SU-DHL-6 (cell line): ENCODE measurements at regions not wholly inside any gene's neighbourhood (a gene's known extent, or its start where the extent isn't known, plus 50 kb on each side); places are given as distances from the start of the nearest gene placed in this dataset.

ENCODE experiments used
- H2AFZ ChIP-seq: fragments of 200-600 bp; sonication (generic); 2 replicates; pipeline ENCODE4 v1.6.1; 2014; ENCODE audit warnings: low read depth, mild to moderate bottlenecking, moderate library complexity, mixed read lengths, antibody characterized with exemption, low read length; ENCODE audit not compliant: severe bottlenecking
- H3F3A ChIP-seq: fragments of 200-600 bp; shearing (Covaris generic); 2 replicates; pipeline ENCODE4 v1.6.0; 2016; ENCODE audit warnings: antibody characterized with exemption, mild to moderate bottlenecking; ENCODE audit not compliant: insufficient read depth
- H3K27ac ChIP-seq: fragments of 200-600 bp; sonication (generic); 2 replicates; pipeline ENCODE4 v1.5.1; 2016; ENCODE audit warnings: low read depth, mild to moderate bottlenecking, low read length, moderate library complexity, mixed read lengths
- H3K27me3 ChIP-seq: fragments of 200-600 bp; sonication (generic), shearing (Covaris generic); 2 replicates; pipeline ENCODE4 v1.6.0; 2014; ENCODE audit warnings: mild to moderate bottlenecking, low read length
- H3K36me3 ChIP-seq: fragments of 200-600 bp; sonication (generic); 2 replicates; pipeline ENCODE4 v1.6.1; 2014; ENCODE audit warnings: mild to moderate bottlenecking, low read length, mixed read lengths
- H3K4me2 ChIP-seq: fragments of 300-600, 200-600 bp; shearing (Covaris generic), sonication (generic); 2 replicates; pipeline ENCODE4 v1.6.0; 2014; ENCODE audit warnings: low read length, low read depth, mild to moderate bottlenecking; ENCODE audit not compliant: poor library complexity, severe bottlenecking
- H3K4me3 ChIP-seq: fragments of 200-600 bp; sonication (generic); 2 replicates; pipeline ENCODE4 v1.5.1; 2014; ENCODE audit warnings: antibody characterized with exemption, low read length, mild to moderate bottlenecking, mixed read lengths; ENCODE audit not compliant: insufficient read depth, poor library complexity, severe bottlenecking
- H3K79me2 ChIP-seq: fragments of 200-600 bp; sonication (generic); 2 replicates; pipeline ENCODE4 v1.6.1; 2014; ENCODE audit warnings: mild to moderate bottlenecking, low read length, moderate library complexity; ENCODE audit not compliant: insufficient read depth
- H3K9ac ChIP-seq: fragments of 200-600 bp; sonication (generic); 2 replicates; pipeline ENCODE4 v1.7.0; 2014; ENCODE audit warnings: mild to moderate bottlenecking, low read length
- H3K9me2 ChIP-seq: fragments of 200-600 bp; sonication (generic); replicated peaks from 2 replicates; pipeline ENCODE4 v1.6.1; 2014; ENCODE audit warnings: low read length; ENCODE audit not compliant: insufficient read depth
- H3K9me3 ChIP-seq: fragments of 200-600 bp; sonication (generic); 2 replicates; pipeline ENCODE4 v1.6.1; 2014; ENCODE audit warnings: low read length, mixed read lengths; ENCODE audit not compliant: insufficient read depth
- H4K20me1 ChIP-seq: fragments of 200-600 bp; sonication (generic); 2 replicates; pipeline ENCODE4 v1.6.1; 2014; ENCODE audit warnings: low read depth, mild to moderate bottlenecking, antibody characterized with exemption, low read length, moderate library complexity, mixed read lengths
- CTCF ChIP-seq: fragments of 200-600 bp; sonication (generic); IDR thresholded peaks from one replicate; pipeline ENCODE4 v1.5.1; 2017; ENCODE audit warnings: antibody characterized with exemption, mild to moderate bottlenecking, low read length, moderate library complexity; ENCODE audit not compliant: insufficient read depth, poor library complexity, severe bottlenecking
- EZH2phosphoT487 ChIP-seq: fragments of 200-600 bp; sonication (generic), shearing (Covaris generic); conservative IDR thresholded peaks from 2 replicates; pipeline ENCODE4 v1.6.1; 2018; ENCODE audit warnings: mild to moderate bottlenecking, antibody characterized with exemption, low read length, moderate library complexity, mixed read lengths

DNA sequence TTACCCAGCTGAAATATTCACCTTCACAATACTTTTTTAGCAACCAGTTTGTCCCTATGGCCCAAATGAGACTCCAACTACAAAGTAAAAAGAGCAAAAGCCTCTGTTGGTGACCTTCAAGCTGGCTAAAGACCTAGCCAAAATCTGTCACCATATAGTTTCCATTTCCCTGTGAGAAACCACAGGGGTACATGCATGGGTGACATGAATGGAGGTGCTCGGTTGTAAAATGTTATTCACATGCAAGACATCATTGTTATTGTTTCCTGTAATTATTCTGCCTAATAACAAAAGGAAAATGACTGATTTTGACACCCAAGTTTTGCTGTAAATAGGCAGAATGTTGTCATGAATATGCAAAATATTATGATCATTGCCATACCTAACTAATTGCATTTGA is 285.3 kb downstream of the ZNF608 start:
- no peaks in the 10 kb centered on the region for H3K9me2 ChIP-seq
- no peak overlapping the region for H3K4me3 ChIP-seq
- H3K4me2 ChIP-seq = no peak overlapping the region
- no peaks in the 10 kb centered on the region for H3K27me3 ChIP-seq
- no peak overlapping the region for H2AFZ ChIP-seq
- TF ChIP-seq CTCF (no peak), EZH2phosphoT487 (no peak)
- peaks cover 2% of the 10 kb centered on the region; the same call in 1 of the 2 replicates for H3F3A ChIP-seq
- no peaks in the 10 kb centered on the region for H4K20me1 ChIP-seq
- H3K9ac ChIP-seq = no peak overlapping the region
- peaks cover 8% of the 10 kb centered on the region for H3K36me3 ChIP-seq
- H3K27ac ChIP-seq = no peak overlapping the region
- peaks cover 9% of the 10 kb centered on the region; the same call in 1 of the 2 replicates for H3K9me3 ChIP-seq
- H3K79me2 ChIP-seq = no peaks in the 10 kb centered on the region

GRCh38 chr5:124460642-124461041 is 285.8 kb downstream of the ZNF608 start:
- Histone ChIP-seq H3K27me3 (no peaks in the 10 kb centered on the region), H2AFZ (no peak overlapping the region), H3F3A (peaks cover 6% of the 10 kb centered on the region; the same call in 1 of the 2 replicates), H3K9ac (no peak overlapping the region), H3K27ac (no peak overlapping the region), H3K9me2 (no peaks in the 10 kb centered on the region), H3K79me2 (no peaks in the 10 kb centered on the region), H3K4me2 (no peak overlapping the region), H4K20me1 (no peaks in the 10 kb centered on the region), H3K36me3 (peaks cover 8% of the 10 kb centered on the region), H3K9me3 (peaks cover 9% of the 10 kb centered on the region; the same call in 1 of the 2 replicates), H3K4me3 (no peak overlapping the region)
- TF ChIP-seq CTCF = no peak
- no peak for TF ChIP-seq EZH2phosphoT487

DNA sequence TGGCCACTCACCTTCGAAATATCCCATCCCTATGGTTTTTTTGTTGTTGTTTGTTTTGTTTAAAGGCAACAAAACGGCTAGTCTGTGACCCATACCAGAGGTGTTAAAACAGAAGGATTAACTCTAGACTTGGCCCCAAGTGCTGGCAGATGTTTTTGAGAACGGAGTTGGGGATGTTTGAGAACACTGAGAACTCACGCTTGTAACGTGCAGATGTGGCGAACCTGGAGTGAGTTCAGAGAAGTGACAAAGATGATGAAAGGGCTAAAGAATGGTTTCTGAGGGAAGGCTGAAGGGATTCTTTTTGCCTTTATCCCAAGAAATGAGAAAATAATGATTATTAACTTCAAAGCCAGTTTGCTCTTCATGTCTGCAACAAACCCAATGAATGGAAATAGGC is 286.5 kb downstream of the ZNF608 start:
- H3K4me2 ChIP-seq = no peak overlapping the region
- H3K27me3 ChIP-seq = no peaks in the 10 kb centered on the region
- no peak overlapping the region for H3K27ac ChIP-seq
- TF ChIP-seq CTCF (no peak), EZH2phosphoT487 (no peak)
- H2AFZ ChIP-seq = no peak overlapping the region
- no peak overlapping the region for H3K4me3 ChIP-seq
- no peaks in the 10 kb centered on the region for H3K9me2 ChIP-seq
- H3K9me3 ChIP-seq = peaks cover 9% of the 10 kb centered on the region; the same call in 1 of the 2 replicates
- no peaks in the 10 kb centered on the region for H3K79me2 ChIP-seq
- H4K20me1 ChIP-seq = no peaks in the 10 kb centered on the region
- H3K9ac ChIP-seq = no peak overlapping the region
- H3K36me3 ChIP-seq = peaks cover 8% of the 10 kb centered on the region
- H3F3A ChIP-seq = peaks cover 8% of the 10 kb centered on the region; the same call in 1 of the 2 replicates

DNA sequence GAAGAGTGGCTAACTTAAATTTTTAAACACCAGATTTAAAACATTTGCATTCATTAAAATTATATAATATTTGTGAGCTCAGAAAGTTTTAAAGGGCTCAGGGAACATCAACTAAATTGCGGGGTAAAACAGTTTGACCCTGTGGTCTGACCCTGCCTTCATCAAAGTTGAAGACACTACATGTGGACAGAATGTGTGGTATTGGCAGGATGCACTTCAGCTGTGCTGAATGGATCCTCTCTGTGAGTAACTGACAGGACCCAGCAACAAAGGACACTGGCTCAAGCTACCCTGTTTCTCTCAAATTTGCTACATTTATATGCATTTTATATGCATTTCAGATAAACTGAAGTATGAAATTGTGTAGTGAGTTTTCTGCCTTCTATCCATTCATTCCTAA is 288.5 kb downstream of the ZNF608 start:
- TF ChIP-seq EZH2phosphoT487 = no peak
- TF ChIP-seq CTCF = no peak
- Histone ChIP-seq H3K27ac (peak overlapping the region; percentile 92; the same call in 1 of the 2 replicates), H3F3A (peaks cover 28% of the 10 kb centered on the region), H4K20me1 (no peaks in the 10 kb centered on the region), H3K27me3 (no peaks in the 10 kb centered on the region), H3K4me2 (peak overlapping the region; percentile 80), H3K36me3 (peaks cover 8% of the 10 kb centered on the region), H3K9me2 (no peaks in the 10 kb centered on the region), H3K79me2 (no peaks in the 10 kb centered on the region), H2AFZ (peak overlapping the region; percentile 1), H3K9ac (peak overlapping the region; percentile 51), H3K9me3 (peaks cover 9% of the 10 kb centered on the region; the same call in 1 of the 2 replicates), H3K4me3 (no peak overlapping the region)
